ENCODE measurements at regions not wholly inside any gene's neighbourhood (a gene's known extent, or its start where the extent isn't known, plus 50 kb on each side); places are given as distances from the start of the nearest gene placed in this dataset.
"Not testable (repeated sequence)": the region's sequence is repeated elsewhere in the genome, so short reads cannot be mapped to it uniquely, and the experiment has no call there.

DNA sequence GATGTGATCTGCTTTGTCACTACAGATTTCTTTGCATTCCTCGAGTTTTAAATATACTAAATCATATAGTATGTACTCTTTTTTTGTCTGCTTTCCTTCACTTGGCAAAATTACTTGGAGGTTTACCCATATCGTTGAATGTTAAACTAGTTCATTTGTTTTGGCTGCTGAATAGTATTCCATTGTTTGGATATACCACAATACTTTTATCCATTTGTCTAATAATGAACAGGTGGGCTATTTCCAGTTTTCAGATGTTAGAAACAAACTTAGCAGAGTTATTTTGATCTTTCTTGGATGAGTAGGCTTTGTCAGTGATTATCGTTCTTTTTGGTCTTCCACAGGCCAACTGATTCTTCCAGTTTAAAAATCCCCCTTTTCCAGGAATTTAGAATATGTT lies 154.0 kb upstream of the TGFBR2 start:
- no peak for DNase-seq

DNA sequence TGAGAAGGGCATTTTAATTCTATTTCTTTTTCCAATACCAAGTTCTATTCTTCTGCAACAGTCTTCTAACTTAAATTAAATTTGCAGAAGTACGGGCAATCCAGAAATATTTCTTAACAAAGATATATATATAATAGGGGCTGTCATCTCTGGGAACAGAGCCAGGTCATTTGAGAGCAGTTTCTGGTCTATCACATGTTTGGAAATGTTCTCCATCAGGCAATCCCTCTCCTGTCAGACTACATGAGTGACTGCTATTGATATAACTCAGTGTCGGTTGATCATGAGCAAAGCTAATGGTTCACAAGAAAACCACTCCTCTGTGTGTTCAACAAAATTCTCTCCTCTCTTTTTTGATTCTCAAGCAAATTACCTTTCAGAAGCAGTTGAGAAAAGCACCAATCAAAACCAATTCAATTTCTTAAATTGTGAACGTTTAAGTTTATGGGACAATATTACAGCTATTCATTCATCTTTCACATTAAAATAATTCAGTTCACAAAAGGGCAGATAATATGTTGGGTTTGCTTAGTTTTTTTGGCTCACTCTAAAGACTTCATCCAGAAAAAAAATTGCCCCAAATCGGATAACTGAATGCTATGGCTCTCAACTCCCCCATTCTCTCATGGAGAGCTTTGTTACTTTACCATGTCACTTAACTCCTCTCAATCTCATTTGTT lies 152.9 kb upstream of the TGFBR2 start:
- no peak for DNase-seq

DNA sequence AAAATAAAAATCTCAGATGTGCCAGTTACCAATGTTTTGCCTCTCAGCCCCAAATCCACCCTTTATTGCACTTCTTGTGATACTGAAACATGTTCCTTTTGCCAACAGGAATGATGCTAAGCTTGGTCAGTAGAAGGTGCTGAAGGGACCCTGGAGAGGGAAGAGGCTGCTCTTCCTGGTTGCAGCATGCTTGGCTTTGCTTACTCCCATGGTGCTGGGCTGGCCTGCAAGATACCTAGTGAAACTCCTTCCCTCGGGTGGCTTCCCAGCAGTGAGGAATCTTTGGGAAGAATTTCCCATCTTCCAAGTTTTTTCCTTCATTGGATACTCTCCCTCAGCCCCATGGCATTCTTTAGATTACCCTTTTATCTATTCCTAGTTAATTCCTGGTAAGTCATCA lies 151.8 kb upstream of the TGFBR2 start:
- DNase-seq = no peak

DNA sequence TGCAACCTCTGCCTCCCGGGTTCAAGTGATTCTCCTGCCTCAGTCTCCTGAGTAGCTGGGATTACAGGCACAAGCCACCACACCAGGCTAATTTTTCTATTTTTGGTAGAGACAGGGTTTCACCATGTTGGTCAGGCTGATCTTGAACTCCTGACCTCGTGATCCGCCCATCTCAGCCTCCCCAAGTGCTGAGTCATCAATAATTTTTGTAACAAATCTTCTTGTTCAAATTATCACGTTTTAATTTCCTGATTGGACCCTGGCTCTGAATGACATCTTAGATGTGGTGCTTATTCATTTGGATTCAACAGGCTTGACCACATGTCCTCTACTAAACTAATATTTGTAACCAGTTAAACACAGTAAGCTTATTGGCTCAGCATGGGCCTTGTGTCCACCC lies 151.3 kb upstream of the TGFBR2 start:
- not testable (repeated sequence) for DNase-seq

DNA sequence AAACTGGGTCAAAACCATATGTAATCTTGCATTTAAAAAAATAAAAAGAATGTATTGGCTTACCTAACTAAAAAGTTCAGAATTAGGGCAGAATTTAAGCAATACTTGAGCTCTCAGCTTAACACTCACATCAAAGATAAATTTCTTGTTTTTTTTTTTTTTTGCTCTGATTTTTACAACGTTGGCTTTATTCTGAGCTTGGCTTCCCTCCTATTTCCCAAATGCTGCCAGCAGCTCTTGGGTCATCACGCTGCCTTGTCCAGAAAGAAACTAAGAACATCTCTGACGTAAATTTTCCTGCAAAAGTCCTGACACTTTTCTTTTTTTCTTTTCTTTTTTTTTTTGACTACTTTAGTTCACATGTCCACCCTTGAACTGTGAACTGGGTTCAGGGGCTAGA lies 150.6 kb upstream of the TGFBR2 start:
- no peak for DNase-seq

DNA sequence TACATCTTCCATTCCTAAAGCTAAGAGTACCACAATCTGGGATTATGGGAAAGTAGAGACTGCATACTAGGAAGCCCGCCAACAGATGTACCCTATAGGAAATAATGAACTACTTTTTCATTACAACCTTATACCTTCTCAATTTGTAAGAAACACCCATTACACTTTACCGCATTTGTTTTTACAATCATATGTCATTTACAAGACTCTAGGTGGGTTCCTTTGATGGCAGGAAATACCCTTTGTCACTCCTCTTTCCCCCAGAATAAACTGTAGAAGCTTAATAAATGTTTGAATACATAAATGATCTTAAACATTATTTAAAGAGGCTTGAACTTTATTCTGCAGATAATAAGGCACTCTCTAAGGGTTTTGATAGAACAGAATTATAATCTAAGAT lies 150.1 kb upstream of the TGFBR2 start:
- no peak for DNase-seq

DNA sequence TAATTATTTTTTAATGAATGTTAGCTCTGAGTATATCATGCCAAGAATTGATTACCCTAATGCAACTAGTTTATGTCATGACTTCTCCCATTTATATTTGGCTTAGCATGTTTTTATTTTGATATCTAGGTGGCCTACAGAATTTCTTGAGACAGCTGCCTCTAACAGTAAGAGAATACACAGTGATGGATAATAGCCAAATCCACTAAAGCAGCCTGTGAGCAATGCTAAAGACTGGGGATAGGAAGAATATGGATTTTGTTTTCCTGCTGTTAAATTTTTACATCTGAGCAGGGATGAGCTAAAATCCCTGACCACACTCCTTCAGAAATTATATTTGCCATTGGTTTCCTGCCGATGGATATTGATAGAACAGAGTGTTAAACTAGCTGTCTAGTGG lies 149.3 kb upstream of the TGFBR2 start:
- no peak for DNase-seq

DNA sequence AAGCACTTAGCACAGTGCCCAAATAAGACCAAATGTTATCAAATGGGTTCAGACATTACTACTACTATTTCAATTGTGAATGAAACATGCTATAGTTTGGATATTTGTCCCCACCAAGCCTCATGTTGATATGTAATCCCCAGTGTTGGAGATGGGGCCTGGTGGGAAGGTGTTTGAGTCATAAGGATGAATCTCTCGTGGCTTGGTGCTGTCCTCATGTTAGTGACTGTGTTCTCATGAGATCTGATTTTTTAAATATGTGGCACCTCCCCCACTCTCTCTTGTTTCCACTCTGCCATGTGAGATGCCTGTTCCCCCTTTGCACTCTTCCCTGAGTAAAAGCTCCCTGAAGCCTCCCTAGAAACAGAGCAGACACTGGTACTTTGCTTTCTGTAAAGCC lies 148.7 kb upstream of the TGFBR2 start:
- no peak for DNase-seq

DNA sequence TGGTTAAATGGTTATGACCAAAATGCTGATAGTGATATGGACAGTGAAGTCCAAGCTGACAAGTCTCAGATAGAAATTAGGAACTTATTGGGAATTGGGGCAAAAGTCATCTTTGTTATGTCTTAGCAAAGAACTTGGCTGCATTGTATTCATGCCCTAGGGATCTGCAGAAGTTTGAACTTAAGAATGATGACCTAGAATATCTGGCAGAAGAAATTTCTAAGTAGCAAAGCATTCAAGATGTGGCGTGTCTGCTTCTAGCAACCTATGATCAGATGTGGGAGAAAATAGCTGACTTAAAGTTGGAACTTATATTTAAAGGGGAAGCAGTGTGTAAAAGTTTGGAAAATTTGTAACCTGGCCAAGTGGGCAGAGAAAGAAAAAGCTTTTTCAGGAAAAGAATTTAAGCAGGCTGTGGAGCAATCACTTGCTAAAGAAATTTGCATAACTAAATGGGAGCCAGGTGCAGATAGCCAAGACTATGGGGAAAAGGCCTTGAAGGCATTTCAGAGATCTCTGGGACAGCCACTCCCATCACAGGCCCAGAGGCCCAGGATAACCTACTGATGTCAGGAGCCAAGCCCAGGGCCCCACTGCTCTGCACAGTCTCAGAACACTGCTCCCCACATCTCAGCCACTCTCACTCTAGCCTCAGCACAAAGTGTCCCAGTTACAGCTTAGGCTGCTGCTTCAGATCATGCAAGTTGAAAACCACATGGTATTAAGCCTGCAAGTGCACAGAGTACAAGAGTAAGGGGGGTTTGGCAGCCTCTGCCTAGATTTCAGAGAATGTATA lies 147.8 kb upstream of the TGFBR2 start:
- DNase-seq = no peak

DNA sequence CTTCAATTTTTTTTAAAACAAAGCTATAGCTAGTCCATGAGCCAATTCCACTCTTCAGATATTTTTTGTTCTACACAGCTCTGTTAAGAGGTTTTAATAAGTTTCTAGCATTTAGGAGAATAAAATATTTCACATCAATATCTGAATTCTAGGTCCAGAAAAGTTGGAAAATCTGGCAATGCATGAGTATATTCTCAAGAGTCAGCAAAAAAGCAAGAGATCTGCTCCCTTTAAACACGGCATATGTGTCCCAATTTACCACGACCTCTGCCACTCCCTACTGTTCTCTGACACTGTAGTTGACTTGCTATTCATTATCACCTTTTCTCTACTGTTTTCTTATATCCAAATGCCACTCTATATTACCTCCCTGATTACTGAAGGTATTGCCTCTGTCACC lies 145.1 kb upstream of the TGFBR2 start:
- DNase-seq = no peak

DNA sequence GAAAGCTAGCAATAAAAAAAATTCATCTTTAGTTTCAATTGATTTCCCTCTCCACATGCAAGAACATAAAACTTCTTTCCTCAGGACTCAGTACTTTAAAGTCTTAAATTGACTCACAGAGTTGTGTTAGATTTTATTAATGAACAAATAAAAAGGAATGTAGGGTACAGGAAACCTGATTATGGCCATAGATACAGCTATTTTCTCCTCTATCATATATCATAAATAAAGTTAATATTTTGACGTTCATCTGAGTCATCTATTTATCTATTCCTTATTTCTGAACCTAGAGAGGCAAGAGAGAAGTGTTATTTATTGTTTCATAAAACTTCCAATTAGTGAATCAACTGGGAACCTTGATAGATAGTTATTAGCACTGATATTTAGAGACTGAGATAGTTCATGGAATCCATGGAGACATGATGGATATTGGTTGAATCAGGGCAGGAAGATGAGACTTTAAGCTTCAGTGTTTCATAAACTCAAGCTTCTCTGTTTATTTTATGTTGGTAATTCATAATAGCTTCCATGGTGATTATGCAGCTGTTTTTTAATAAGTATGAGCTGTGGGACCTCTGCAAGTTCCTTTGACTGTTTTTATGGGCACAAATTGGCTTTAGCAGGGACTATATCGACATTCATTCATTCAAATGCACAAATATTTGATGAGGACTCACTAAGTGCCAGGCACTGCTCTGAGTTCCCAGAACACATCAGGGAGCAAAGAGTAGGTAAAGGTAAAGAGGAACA lies 143.5 kb upstream of the TGFBR2 start:
- DNase-seq = no peak

DNA sequence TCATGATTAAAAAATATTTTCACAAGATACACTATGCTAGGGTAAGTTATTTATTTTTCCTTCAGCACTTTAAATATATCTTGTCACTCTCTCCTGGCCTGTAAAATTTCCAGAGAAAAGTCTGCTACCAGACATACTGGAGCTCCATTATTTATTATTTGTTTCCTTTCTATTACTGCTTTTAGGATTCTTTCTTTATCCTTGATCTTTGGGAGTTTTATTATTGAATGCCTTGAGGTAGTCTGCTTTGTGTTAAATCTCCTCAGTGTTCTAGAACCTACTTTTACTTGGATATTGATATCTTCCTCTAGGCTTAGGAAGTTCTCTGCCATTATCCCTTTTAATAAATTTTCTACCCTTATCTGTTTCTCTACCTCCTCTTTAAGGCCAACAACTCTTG lies 142.0 kb upstream of the TGFBR2 start:
- DNase-seq = no peak

DNA sequence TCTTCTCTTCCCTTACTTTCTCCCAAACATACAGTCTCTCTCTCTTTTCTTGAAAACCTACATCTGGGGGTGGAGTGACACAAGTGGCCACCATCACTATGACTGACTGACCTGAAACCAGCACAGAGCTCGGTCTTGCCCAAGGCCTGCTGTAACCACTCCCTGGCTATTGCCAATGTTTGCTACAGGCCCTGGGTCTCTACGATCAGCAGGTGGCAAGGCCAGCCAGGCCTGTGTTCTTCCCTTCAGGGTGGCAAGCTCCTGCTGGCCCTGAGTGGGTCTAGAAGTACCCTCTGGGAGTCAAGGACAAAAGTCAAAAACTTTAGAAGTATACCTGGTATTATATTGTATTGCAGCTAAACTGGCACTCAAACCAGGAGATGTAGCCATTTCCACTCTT lies 140.9 kb upstream of the TGFBR2 start:
- no peak for DNase-seq

DNA sequence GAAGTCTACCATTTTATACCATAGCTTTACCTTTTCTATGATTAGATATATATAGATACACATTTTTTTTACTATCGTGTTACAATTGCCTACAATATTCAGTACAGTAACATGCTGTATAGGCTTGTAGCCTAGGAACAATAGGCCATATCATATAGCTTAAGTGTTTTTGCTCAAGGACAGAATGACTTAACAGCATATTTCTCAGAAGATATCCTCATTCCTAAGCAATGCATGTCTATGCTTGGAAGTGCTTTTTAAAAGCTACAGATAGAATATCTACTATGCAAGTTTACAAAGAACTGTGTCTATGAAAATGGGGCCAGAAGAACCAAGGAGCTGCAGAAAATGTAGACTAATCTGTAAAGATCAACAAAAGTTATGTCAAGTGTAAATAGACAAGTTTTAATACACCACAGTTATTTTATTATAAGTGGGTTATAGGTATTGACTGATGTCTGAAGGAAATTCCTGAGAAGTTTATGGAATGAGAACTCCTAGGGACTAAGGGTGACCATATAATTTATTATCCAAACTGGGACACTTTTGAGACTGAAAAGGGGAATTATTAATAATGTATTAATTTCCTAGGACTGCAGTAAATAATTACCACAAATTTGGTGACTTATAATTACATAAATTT lies 138.7 kb upstream of the TGFBR2 start:
- no peak for DNase-seq

DNA sequence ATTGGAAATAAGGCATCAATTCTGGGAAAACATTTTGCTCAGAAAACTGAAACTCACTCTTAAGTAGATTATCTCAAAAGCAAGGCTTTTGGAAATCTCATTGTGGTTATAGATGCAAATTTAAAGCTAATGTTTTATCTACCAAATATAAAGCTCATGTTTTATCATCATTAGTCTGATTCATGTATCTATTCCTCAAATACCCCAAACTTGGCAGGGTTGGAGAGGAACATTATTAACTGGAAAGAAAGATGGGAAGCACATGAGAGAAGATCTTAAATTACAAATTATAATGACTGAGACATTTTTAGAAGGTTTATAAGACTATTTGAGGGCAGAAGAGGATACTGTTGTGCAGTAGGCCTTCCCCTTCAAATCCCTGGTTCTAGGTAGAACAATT lies 137.3 kb upstream of the TGFBR2 start:
- DNase-seq = no peak

DNA sequence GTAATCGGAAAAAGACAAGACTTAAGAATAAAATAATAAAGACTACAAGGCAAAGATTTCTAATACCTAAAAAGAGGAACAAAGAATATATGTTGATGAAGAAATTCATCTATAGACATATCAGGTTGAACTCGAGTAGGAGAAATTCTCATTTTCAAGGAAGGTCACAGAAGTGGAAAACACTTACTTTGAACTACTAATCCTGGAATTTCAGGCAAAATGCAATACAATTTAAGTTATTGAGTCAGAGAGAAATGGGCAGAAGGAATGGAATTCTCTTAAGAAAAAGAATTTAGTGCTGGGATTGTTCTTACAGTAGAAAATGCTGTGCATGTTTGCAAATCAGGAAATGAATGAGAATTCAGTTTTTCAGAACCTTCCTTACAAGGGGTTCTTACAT lies 135.9 kb upstream of the TGFBR2 start:
- no peak for DNase-seq

DNA sequence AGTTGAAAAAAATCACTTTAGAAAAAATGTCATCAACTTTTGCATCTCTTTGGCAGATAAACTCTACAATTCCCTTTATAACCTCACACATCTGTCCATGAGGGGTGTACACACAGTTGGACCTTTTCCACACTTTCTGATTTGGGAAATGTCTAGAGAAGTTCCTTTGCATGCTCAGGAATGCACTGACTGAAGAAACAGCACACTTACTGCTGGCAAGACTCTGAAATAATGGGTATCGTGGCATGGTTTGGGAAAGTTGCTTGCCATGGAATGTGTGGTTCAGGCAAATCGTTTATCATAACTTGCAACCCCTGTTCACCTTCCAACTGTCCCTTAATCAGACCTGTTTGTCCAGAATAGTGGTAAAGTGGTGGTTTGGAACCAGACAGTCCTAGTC lies 135.3 kb upstream of the TGFBR2 start:
- DNase-seq = no peak

DNA sequence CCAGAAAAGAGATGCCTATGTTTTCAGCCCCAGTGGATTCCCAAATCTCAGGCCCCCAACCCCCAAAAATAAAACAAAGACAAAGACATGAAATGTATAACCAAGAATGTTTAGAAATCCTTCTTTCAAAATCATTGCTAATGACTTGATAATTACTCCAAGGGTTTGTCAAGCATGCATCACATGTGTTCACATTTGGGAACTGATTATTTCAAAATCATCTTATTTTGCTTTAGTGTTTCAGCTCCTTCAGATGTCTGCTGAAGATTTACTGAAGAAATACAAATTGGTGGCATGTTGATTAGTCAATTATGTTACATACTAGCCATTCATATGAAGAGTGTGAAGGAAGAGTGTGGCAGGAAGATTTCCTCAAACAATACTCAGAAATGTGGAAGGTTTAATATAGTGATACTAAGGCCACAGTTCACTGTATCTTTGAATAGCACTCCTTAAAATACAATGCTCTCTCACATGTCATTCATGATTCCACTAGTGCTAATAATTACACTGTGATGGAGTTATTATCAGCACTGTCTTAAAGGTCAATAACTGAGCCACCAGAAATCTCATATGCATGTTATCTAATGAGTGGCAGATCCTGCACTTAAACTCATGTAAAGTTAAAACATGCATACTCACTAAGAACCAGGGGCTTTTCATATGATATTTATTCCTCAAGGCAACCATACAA lies 134.5 kb upstream of the TGFBR2 start:
- DNase-seq = no peak

DNA sequence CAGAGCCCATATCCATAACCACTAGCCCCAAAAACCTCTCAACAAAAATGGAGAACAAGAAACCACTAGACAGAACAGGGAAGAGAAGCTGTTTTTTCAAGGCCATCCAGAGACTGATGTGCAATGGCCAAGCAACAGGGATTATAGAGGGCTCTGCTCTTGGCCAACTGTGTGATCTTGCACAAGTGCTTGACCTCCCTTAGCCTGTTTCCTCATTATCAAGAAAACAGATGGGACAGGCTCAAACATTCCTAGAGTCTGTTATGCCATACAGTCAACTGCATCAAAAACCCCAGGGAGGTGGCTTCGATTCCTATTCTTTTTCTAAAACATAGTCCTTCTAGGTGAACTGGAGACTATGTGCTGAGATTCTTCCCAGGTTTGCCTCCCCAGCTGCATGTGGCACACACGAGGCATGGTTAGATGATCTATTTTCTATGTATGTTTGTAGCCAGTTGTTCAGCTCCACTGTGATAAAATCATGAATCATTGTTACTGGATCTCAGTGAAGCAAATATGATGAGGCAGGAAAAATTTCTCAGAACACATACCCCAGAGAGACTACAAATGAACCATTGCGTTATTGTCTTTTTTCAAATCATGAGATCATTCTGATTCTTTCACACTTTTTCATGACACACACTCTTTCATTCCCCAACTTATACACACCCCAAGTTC lies 132.9 kb upstream of the TGFBR2 start:
- DNase-seq = peak in 1 of 2 donors; percentile 16

DNA sequence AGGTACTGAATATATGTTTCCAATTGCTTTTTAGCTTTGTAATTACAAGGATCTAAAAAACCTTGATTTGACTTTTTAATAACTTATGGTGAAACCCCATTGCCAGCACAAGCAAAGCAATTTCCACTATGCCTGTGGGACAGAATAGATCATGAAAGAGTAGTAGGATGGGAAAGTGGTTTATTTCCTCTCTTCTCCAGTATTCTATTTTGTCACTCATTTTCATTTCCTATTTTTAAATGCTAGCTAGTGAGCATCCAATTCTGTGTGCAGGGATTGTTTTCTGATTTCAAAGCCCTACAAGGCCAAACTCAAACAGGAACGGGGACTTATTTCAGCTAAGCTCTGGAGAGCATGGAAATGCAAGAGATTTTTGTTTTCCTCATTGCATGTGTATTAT lies 132.0 kb upstream of the TGFBR2 start:
- DNase-seq = no peak

DNA sequence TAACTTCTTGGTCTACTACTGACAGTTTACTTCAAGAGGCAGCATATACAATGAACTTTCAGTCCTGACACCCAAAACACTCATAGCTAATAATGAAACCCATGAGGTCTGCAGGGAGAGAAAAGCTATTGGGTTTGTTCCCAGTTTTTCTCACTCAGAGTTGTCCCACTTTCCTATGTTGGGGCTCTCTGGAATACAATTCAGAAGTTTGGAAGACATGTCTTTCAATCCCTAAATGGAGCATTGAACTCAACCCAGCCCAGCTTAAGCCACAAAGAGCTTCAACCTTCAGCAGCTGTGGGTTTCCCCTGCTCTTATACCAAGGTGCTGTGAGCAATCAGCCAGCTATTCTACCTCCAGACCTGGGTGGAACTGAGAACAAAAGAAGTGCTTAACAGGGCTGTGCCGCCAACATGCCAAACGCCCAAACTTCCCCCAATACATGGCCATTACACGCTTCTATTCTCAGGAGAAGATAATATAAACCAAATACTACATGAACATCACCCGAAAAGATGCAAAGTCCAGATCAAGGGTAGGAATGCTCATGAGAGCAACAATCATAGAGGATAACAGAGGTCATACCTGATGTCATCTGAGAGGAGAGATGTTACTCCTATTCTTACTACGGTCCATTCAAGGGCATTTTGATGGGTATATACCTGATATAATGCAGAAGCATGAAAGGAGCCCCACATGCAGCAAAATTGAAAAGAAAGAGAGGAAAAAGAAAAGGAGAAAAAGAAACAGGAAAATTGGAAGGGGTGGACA lies 131.2 kb upstream of the TGFBR2 start:
- DNase-seq = peak in 1 of 2 donors; percentile 36

DNA sequence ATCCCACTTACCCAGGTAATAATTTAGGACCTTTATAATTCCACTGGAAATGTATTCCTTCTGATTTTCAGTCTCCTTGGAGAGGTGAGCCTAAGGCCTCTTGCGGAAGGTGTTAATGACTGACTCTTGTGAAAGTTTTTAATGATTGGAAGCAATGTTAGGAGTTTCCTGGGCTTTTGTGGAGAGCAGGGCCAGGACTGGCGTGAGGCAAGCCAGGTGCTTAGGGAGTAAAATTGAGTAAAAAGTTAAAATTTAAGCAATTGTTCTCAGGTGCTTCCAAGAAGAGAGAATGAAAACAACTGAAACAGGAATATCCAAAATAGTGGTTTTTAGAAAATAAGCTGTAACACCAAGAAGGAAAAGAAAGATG lies 130.6 kb upstream of the TGFBR2 start:
- no peak for DNase-seq
